HepG2 (cell line): ENCODE measurements at regions not wholly inside any gene's neighbourhood (a gene's known extent, or its start where the extent isn't known, plus 50 kb on each side); places are given as distances from the start of the nearest gene placed in this dataset.

Experiments used
- JUND ChIP-seq: sonication (generic); formaldehyde crosslinking; IDR thresholded peaks from 2 replicates; pipeline ENCODE4 v1.8.0; 2022; ENCODE audit warnings: mild to moderate bottlenecking, missing genetic modification reagents
- NFE2 ChIP-seq: sonication (generic); formaldehyde crosslinking; IDR thresholded peaks from 2 replicates; pipeline ENCODE4 v1.4.0; 2020; ENCODE audit warnings: missing genetic modification reagents
- SSRP1 ChIP-seq: IDR thresholded peaks from 2 replicates; pipeline ENCODE4 v1.6.1; 2016; ENCODE audit warnings: control low read depth
- ZNF564 ChIP-seq: sonication (generic); formaldehyde crosslinking; IDR thresholded peaks from 2 replicates; pipeline ENCODE4 v1.8.1; 2023; ENCODE audit warnings: mild to moderate bottlenecking, missing genetic modification reagents
- TF ChIP-seq, protein P1 (sequence below): sonication (generic); formaldehyde crosslinking; IDR thresholded peaks from 2 replicates; pipeline ENCODE4 v1.5.0; 2020; ENCODE audit warnings: mild to moderate bottlenecking, missing genetic modification reagents, moderate library complexity

DNA sequence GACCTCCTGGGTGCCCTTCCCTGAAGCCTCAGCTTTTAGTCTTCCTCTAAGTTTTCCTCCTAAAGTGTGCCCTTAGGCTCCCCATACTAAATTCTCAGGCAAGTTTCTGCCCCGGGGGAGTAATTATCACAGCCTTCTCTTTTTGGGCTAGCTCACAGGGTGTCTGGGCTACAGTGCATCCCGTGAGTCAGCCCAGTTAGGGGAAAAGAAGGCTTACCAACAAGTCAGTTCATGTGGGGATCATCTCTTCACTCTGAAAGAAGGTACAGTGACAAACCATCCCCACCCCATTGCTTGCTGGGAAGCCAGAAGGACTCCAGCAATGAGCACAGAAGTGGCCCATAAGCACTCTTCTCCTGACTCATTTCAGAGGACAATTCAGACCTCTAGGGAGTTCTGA is 134.7 kb upstream of the FAM9C start:
- TF ChIP-seq ZNF564 (no peak), NFE2 (CRISPR knock-in tag) (no peak), SSRP1 (CRISPR knock-in tag) (no peak), JUND (CRISPR knock-in tag) (no peak)
- TF ChIP-seq, protein P1, sequence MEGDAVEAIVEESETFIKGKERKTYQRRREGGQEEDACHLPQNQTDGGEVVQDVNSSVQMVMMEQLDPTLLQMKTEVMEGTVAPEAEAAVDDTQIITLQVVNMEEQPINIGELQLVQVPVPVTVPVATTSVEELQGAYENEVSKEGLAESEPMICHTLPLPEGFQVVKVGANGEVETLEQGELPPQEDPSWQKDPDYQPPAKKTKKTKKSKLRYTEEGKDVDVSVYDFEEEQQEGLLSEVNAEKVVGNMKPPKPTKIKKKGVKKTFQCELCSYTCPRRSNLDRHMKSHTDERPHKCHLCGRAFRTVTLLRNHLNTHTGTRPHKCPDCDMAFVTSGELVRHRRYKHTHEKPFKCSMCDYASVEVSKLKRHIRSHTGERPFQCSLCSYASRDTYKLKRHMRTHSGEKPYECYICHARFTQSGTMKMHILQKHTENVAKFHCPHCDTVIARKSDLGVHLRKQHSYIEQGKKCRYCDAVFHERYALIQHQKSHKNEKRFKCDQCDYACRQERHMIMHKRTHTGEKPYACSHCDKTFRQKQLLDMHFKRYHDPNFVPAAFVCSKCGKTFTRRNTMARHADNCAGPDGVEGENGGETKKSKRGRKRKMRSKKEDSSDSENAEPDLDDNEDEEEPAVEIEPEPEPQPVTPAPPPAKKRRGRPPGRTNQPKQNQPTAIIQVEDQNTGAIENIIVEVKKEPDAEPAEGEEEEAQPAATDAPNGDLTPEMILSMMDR (CRISPR knock-in tag), result no peak
